HG03457 (cell line): ENCODE measurements at regions not wholly inside any gene's neighbourhood (a gene's known extent, or its start where the extent isn't known, plus 50 kb on each side); places are given as distances from the start of the nearest gene placed in this dataset.
"Not testable (repeated sequence)": the region's sequence is repeated elsewhere in the genome, so short reads cannot be mapped to it uniquely, and the experiment has no call there.

Experiments
- ATAC-seq: cut with Tn5 transposase; IDR thresholded peaks from one replicate; pipeline ENCODE4 v1.9.1; 2021; ENCODE audit warnings: moderate number of reproducible peaks; ENCODE audit not compliant: unreplicated experiment

- no peak for ATAC-seq
Observed at GRCh38 chrY:7320751-7321150, 409.2 kb upstream of the AMELY start.

DNA sequence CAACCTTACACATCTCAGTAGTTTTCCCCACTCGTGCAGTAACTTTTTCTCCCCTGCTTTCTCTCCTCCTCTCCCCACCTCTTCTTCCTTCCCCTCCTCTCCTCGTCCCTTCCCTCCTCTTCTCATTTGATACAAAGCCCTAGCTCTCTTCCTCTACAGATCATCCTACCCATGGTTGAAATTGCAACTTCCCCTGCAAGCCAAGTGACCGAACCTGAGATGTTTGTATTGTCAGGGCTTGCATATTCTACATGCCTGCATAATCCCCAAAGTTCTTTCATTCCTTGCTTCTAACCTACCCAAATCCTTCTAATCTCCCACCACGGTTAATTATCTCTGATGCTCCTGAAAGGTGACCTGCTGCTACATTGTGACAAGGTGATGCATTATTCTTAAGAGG is 408.6 kb upstream of the AMELY start:
- not testable (repeated sequence) for ATAC-seq

DNA sequence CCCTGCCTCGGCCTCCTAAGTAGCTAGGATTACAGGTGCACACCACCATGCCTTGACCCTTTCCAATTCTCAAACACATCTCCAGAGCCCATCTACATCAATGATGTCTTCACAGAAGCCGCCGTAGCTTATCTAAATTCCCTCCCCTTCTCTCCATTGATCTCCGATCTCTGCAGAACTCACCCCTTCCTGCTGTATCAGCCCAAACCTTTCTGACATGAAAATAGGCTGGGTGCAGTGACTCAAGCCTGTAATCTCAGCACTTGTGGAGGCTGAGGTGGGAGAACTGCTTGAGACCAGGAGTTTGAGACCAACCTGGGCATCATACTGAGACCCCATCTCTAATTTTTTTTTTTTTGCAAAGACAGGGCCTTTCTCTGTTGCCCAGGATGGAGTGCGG is 406.6 kb upstream of the AMELY start:
- no peak for ATAC-seq

DNA sequence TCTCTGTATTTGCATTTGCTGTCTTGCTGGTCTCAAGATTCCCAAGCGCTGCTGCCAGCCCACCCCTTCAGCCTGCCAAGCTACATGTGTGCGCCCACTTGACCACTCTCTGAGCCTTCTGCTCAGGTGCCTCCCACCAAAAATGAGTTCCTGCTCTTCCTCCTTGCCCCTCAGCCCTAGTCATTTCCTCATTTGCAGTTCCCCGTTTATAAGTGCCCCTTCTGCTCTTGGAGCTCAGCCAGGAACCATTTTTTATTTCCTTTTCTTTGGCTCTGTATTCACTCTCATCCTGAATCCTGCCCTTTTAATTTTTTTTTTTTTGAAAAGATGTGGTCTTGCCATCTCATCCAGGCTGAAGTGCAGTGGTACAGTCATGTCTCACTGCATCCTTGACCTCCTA is 406.0 kb upstream of the AMELY start:
- ATAC-seq: no peak

DNA sequence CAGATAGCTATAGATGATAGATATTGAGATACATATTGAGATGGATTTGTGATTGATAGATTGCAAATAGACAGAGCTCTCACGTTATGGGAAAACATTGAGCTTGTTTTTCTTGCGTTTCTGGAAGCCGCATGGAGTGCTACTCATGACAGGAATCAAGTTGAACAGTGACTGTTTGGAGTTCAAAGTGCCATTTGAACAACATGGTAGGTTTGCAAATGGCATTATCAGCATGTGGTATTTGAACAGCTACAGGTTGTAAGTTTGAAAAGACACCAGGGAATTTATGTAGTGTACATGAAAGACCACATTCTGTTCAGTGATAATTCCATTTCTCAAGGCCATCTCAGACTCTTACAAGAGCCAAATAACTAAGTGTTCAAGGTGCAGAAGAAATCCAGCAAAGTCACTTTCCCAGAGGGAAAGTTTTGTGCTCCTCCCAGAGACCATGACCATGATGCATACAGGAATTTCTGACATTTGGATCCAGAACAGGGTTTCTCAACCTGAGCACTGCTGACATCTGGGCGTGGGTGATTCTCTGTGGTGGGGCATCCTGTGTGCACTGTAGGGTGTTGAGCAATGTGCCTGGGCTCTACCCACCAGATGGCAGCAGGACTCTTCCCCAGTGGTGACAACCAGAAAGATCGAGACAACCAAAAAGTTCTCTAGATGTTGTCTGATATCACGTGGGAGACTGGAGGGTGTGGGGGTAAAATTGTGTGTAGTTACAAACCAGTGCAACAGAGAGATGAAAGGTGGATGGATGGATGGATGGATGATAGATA is 399.1 kb upstream of the AMELY start:
- no peak for ATAC-seq

GRCh38 chrY:7308816-7309215 is 397.3 kb upstream of the AMELY start:
- no peak for ATAC-seq

DNA sequence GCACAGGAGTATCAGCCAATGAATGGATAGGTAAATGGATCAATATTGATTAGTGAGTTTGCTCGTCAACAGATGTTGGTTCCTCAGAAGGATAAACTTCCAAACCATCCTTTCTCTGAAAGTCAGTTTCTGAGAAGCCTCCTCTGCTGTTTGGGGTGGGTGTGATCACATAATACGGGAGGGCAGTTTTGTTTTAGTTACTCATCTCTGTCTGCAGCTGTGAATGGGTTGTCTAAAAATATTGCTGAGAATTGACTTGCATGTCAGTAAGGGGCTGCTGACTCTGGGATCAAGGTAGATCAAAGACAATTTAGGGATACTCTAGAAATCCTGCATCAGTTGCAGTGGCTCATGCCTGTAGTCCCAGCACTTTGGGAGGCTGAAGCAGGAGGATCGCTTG is 390.8 kb upstream of the AMELY start:
- ATAC-seq: no peak

DNA sequence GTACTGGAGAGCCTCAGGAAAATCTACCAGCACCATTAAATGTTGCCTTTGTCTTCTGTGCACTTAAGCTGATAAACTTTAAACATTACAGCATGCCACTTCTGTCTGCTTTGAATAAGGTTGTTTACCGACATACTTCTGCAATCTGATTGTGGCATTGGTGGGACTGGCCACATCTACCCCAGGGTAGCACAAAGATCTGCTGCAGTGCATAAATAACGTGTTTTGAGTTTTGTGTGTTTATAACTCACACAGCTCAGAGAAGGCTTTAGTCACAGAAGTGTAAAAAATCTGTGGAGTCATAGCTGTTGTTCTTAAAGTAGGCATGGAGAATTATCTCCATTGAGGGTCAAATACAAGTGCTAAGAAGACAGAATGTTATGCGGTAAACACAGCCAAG is 388.4 kb upstream of the AMELY start:
- ATAC-seq: no peak

DNA sequence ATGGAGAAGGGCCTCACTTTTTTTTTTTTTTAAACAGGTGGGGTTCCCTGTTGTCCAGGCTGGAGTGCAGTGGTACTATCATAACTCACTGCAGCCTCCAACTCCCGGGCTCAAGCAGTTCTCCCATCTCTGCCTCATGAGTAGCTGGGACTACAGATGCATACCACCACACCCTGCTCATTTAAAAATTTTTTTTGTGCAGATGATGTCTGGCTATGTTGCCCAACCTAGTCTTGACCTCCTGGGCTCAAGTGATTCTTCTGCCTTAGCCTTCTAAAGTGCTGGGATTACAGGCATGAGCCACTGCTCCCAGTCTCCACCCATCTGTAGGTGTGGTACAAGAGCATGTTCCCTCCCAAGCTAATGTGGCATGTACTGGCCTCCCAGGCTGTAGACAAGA is 380.6 kb upstream of the AMELY start:
- no peak for ATAC-seq

GRCh38 chrY:7289889-7290833 is 378.6 kb upstream of the AMELY start:
- ATAC-seq: no peak

DNA sequence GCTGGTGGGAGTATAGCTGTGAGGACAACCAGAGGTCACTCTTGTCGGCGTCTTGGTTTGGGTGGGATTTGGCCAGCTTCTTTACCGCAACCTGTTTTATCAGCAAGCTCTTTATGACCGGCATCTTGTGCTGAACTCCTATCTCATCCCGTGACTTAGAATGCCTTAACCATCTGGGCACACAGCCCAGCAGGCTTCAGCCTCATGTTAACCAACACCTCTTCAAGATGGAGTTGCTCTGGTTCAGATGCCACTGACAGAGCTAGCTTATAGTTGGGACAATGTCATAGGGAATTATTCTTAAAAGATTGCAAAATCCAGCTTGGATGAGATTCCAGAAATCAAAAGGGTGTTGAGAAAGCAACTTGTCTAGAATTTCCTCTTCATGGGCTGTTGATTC is 377.1 kb upstream of the AMELY start:
- no peak for ATAC-seq

GRCh38 chrY:7287963-7288362 is 376.4 kb upstream of the AMELY start:
- ATAC-seq: not testable (repeated sequence)

- no peak for ATAC-seq
Observed at GRCh38 chrY:7285388-7285787, 373.8 kb upstream of the AMELY start.

- no peak for ATAC-seq
Observed at GRCh38 chrY:7283001-7283400, 371.4 kb upstream of the AMELY start.

GRCh38 chrY:7280151-7280740 is 368.7 kb upstream of the AMELY start:
- not testable (repeated sequence) for ATAC-seq

DNA sequence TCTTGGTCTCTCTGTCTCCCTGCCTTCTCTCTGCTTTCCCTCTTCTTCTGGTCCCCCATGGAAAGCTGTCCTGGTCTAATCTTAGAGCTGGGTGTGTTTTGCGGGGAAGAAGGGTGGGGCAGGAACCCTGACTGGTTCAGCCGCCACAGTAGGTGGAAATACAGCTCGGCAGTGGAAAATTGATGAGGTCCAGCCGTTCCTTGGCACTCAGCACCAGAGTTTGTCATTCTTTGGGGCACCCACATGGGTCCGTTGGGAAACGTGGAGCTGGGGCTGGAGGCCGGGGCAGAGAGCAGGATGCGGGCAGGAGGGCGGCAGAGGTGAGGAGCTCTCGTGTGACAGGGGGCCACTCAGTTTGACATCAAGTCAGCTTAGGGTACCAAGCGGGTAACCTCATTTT is 364.2 kb upstream of the AMELY start:
- ATAC-seq: no peak

DNA sequence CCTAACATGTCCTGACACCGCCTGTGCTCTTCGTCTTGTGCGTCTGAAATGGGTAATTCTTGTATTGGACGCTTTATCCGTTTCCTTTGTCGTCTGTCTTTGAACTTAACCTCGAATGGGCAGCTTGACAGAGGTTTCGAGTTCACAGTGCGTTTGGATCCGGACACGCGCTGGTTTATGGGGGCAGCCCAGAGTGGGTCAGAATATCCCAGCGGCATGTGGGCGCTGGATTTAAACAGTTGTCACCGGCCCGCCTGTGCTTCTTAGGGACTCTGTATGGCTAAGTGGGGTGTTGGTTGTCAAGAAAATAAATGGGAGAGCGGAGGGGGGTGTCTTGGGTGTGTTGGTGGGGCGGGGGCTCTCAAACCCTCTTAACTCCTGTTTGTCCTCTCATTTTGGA is 363.5 kb upstream of the AMELY start:
- no peak for ATAC-seq

GRCh38 chrY:7274369-7274913 is 362.9 kb upstream of the AMELY start:
- ATAC-seq: peak; percentile 6

GRCh38 chrY:7273587-7274203 is 362.1 kb upstream of the AMELY start:
- peak; percentile 74 for ATAC-seq

DNA sequence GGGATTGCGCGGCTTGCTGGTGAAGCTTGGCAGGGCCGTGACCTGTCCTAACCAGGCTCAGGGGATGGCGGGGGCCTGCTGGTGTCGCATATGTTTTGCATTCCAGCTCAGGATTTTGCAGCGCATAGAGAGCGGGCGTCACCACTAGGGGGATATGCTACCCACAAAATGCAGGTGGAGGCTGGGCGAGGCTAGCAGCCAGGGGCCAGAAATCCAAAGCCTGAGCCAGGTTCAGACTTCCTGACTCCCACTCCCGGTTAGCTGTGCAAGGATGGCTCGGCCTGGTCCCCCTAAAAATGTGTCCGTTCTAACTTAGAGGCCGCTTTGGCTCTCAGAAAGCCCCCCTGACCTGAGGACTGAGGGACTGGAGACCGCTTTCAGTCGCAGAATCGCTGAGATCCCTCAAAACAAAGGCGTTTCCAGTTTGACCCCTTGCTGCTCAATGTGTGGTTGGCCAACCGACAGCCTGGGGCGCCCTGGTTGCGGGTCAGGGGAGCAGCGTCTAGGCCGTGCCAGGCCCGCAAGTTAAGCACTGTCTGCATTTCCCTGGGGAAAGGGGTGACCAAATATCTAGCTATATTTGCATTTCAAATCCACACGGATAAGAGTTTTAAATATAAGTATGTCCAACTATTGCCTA is 361.1 kb upstream of the AMELY start:
- no peak for ATAC-seq
